LoVo (cell line): ENCODE measurements at regions not wholly inside any gene's neighbourhood (a gene's known extent, or its start where the extent isn't known, plus 50 kb on each side); places are given as distances from the start of the nearest gene placed in this dataset.
"Not testable (repeated sequence)": the region's sequence is repeated elsewhere in the genome, so short reads cannot be mapped to it uniquely, and the experiment has no call there.

Experiments
- DNase-seq: peaks from one replicate; pipeline ENCODE4 v3.0.0-alpha.2; 2016; ENCODE audit warnings: low spot score

DNA sequence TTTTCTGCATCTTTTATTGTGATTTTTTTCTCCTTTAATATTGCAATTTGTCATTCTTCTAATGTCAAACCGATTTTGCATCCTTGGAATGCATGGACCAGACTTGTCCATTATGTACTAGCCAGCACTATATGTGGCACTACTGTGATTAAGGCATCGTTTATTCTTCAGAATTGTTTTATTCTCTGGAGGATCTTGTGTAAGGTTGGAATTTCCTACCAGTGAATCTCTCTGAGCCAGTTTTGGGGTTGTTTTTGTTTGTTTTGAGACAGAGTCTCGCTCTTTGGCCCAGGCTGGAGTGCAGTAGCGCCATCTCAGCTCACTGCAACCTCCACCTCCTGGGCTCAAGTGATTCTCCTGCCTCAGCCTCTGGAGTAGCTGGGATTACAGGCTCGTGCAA lies 58.5 kb downstream of the IGLL5 start:
- DNase-seq, result no peak

GRCh38 chr22:22948651-22949571 lies 61.3 kb downstream of the IGLL5 start:
- DNase-seq, result no peak

GRCh38 chr22:22949953-22950352 lies 62.3 kb downstream of the IGLL5 start:
- DNase-seq, result no peak

- no peak for DNase-seq
Measured at GRCh38 chr22:22951035-22951434, 63.4 kb downstream of the IGLL5 start.

GRCh38 chr22:22952531-22953280 lies 65.1 kb downstream of the IGLL5 start:
- DNase-seq, result no peak

DNA sequence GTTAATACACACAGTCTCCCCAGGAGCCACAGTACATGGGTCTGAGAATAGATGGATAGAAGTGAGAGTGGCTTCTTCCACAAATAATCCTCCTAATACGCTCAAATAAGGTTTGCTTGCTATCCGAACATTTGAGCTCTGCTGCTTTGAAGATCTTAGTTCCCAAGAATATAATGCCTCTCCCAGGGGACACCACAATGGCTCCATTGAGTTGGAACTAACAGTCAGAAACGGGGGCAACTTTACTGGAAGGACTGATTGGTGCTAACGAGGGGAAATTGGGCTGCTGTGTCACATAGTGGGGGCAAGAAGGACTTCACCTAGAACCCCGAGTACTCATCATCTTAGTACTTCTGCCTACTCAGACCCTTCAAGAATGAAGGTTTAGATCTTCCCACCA lies 66.2 kb downstream of the IGLL5 start:
- no peak for DNase-seq

- no peak for DNase-seq
Measured at GRCh38 chr22:22954656-22955055, 67.0 kb downstream of the IGLL5 start.

DNA sequence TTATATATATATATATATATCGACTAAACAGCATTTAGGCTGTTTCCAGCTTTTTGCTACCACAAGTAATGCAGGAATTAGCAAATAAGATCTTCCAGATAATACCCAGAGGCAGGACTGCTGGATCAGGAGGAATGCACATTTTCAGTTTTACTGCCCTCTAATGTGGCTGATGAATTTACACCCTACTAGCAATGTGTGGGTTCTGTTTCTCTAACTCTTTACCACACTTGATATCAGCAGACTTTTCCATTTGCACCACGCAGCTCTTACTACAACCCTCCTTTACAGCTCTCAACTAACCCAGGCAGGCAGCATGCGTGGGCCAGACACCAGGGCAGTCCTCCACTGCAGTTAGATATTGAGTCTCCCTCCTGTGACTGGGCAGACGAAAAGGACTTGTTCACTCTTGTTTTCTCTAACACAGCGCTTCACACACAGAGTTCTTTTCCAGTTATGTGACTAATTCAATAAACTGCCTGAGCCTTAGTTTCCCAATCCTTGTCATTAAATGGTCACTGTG lies 67.7 kb downstream of the IGLL5 start:
- DNase-seq, result no peak

DNA sequence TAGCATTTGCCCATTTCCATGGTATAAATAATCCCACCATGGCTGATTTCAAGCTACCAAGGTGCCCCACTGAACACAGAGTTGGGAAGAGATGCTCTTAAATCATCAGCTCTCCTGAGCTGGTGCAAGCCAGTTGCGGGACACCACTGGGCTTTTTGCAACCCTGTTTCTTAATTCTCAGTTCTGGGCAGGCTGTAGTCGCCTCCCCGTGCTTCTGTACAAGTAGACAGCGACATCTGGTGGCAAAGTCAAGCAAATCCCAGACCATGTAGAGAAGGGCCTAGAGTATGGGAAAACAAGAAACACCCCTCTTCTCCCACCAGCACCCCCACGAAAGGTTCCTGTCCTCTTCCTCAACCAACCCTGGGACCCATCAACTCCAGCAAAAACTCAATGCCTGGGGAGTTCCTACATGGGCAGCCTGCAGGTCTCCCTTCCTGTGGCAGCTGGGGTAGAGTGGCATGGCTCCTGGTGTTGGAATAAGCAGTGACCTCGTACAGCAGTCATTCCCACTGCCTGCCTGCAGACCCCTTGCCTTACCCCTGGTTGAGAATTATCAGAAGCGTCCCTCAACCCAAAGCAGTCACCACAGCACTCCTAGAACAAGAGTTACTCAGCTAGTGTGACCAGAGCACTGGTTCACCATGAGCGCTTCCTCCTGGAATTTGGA lies 68.4 kb downstream of the IGLL5 start:
- DNase-seq, result peak; percentile 73

DNA sequence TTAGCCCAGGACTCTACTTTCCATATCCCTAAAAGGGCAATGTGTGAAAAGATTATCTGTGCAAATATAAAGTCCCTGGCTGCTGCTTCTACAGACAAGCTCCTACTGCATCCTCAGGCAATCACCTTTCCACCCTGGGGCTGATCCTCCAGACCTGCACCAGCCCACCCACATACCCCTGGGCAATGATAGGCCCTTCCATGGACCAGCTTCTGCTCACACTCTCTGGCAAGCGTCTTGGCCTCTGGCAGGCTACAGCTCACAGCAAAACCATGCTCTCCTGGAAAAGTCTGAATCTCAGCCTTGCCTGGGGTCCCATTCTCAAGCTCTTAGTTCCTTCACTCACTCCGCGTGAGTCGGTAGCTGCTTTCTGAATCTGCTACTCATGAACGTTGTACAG lies 69.5 kb downstream of the IGLL5 start:
- DNase-seq, result no peak

DNA sequence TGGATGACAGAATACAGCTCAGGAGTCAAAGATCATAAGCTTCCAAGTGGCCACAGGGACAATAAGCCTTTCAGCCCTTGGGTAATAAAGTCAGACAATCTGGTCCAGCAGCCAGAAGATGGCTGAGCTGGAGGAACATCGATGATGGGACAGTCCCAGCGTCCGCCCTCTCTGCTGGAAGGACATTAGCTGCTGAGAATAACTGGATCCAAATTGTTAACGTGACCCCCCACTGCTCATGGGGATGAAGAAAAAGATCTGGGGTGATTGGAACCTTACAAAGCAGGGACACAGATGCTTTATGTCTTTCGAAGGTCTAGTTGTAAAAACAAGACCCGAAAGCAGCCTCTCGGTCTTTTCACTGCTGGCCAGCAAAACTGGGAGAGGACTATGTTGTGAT lies 71.0 kb downstream of the IGLL5 start:
- DNase-seq, result no peak

DNA sequence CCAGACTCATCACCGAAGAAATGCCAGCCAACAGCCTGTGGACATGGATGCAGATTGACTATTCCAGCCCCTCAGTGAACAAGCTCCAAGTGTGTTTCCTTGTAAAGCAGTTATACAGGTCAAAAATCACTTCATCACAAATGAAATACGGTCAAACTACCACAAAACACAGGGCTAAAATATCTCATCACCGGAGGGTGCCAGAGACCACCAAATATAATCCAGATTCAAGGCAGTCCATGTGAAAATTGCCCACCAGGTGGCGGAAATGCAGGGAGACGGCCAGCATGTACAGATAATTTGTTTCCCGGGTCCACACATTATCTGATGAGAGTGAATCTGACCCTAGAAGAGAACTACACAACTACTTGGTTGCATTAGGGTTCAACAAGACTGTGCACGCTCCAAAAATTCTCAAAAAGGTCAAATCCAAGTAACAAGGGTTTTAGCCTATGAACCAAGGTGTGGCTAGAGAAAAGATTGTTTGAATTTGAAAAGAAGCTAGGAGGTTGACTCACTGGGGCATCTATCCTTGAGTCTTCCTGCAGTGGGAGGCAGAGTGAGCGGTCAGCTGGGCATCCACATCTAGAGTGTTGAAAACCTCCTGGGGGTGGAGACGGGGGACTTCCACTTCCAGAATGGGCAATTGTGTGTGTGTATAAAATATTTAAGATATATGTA lies 71.7 kb downstream of the IGLL5 start:
- peak; percentile 76 for DNase-seq

- peak; percentile 41 for DNase-seq
Measured at GRCh38 chr22:22960307-22960706, 72.7 kb downstream of the IGLL5 start.

DNA sequence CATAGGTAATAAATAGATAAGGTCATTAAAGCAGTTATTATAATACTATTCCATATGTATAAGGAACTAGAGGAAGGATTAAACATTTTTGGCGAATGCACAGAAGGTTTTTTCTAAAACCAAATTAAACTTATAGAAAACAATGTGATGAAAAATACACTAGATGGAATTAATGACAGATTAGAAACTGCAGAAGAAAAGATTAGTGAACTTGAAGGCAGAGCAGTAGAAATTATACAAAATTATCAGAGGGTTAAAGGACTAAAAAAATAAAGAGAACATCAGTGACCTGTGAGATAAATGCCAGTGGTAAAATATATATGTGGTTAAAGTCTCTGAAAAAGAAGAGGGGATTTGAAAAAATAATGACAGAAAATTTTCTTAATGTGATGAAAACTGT lies 74.0 kb downstream of the IGLL5 start:
- no peak for DNase-seq

- DNase-seq, result no peak
Measured at GRCh38 chr22:22968366-22968765, 80.8 kb downstream of the IGLL5 start.

GRCh38 chr22:22972605-22973004 lies 85.0 kb downstream of the IGLL5 start:
- DNase-seq, result not testable (repeated sequence)

DNA sequence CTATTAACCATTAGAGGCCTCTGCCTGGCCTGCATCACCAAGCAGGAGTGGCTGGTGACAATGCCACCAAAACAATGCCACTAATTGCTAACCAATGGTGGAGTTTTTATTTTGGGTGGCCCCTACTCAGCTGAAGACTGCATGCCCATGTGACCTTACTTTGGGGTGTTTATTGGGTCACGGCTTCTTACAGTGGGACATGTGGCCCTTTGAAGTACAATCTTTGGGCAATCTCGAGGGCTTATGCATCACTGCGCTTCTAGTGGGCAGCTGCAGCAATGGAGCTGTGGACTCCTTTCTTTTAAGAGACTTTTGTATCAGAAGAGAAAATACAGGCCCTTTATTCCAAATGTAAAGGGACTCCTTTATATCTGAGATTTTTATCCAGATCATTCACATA lies 85.7 kb downstream of the IGLL5 start:
- DNase-seq, result no peak

DNA sequence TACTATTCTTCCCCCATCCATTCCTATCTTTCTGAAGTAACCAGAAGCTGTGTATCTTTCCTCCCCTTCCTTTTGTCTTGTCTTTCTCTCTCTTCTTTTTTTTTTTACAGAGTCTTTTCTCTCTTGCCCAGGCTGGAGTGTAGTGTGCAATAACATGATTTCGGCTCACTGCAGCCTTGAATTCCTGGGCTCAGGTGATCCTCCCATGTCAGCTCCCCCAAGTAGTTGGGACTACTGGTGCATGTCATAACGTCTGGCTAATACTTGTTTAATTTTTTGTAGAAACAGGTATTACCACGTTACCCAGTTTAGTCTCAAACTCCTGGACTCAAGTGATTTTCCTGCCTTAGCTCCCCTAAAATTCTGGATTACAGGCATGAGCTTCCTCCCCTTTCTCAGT lies 86.5 kb downstream of the IGLL5 start:
- no peak for DNase-seq

DNA sequence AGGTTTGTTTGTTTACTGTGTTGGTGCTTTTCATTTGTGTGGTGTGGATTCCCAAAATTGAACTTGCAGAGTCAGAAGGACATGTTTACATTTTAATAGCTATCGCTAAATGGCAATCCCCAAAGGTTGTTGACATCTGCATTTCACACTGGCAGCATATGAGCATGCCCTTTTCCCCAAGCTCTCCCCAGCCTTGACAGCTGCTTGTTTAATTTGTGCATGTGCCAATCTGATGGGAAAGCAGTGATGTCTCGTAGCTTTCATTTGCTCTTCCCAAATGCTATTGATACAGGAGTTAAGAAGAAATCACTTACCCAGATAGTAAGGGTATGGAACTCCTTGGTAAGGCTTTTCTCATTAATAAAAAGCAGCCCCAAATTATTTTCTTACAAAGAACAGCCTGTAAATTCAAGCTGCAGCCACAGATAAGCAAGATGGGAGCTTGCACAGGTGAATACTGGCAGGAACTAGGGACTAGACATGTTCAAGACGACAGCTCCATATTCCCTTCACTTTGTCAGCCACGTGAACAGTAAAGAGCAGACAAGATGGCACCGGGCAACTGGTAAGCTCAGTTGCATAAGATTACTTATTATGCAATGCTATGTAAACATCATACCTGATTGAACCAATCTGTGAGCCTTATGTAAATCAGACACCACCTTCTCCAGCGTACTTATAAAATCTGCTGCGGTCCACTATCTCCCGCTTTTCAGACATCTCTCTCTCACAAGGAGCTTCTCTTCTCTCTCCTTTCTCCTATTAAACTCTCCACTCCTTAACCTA lies 87.4 kb downstream of the IGLL5 start:
- DNase-seq, result no peak

- DNase-seq, result no peak
Measured at GRCh38 chr22:22976033-22976922, 88.7 kb downstream of the IGLL5 start.
